HTR-8/SVneo (cell line): ENCODE measurements at regions not wholly inside any gene's neighbourhood (a gene's known extent, or its start where the extent isn't known, plus 50 kb on each side); places are given as distances from the start of the nearest gene placed in this dataset.
A peak's percentile ranks its signal among the peaks of the same experiment; 100 is the strongest.
"Not testable (repeated sequence)": the region's sequence is repeated elsewhere in the genome, so short reads cannot be mapped to it uniquely, and the experiment has no call there.

Experiments used
- DNase-seq: peaks from one replicate; pipeline ENCODE4 v3.0.0; 2011; ENCODE audit warnings: low spot score, mixed read lengths; ENCODE audit not compliant: insufficient read length
- FAIRE-seq: peaks from 2 replicates; lab custom pipeline; 2011; peaks lifted over from hg19 to GRCh38; lab: Jason Lieb, UNC

DNA sequence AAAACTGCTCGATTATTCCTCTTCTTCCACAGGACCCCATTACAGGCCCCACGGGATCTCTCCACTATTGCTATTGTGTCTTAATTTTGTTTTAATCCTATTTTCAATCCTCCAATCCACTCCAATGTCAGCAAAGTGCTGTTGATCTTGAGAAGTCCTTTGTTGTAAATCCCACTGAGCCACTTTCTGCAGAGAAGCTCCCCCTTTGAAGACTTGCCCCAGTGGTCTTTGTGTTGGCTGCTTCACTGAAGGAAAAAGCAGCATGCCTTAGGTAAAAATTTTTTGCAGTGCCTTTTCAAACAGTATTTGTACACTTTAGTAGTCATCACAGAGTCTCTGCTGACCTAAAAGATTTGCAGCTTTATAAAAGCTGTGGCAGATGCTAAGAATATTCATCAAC, 252.0 kb upstream of the SLC7A11 start:
- no peak for DNase-seq
- FAIRE-seq, result no peak

DNA sequence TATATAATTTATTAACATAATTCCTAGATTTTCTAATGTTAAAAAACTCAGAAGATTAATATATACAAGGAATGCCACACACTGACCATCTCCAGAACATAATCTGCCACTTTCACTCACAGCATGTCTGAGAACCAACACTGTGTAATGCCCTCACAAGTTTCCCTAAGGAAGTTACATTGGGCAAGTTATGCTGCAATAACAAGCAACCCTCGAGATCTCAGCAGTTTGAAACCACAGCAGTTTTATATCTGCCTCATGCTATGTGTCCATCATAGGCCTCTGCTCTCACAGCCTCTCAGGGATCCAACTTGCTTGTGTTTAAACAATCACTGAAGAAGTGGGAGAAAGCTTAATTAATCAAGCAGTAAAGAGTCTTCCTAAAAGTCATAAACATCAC, 250.0 kb upstream of the SLC7A11 start:
- DNase-seq (no peak), FAIRE-seq (no peak)

DNA sequence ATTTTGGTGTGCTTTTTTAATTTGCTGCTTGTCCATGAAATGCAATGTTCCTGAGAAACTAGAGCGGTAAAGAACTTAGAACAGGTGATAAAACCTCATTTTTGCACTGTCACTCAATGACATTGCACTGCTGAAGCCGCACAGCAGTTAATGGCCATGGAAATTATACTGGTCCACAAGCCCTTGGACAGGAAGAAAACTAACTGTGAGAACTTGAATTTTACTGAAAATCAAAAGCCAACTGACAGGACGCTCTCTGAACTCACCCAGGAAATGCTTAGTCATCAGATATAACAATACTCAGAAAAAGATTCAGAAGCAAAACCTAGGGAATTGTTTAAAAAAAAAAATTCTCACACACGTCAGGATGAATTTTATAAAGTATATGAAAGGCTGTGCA, 246.4 kb upstream of the SLC7A11 start:
- FAIRE-seq (no peak), DNase-seq (no peak)

DNA sequence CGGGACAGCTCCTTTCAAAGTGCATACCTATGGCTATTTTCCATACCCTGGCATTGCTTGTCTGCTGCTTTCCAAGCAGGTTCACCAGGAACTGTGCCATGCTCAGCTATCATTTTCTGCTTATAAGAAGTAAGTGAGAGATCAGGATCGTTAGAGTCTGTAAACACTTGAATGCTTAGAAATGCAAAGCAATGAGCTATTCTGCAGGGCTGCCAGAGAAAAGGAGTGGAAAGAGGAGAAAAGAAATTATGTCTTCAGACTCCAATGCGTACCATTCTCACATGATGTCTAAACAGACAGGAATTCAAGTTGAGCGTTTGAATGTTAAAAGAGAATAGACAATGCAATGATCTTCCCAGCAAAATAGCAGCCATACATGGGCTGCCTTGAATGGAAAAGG, 245.5 kb upstream of the SLC7A11 start:
- DNase-seq (no peak), FAIRE-seq (no peak)

DNA sequence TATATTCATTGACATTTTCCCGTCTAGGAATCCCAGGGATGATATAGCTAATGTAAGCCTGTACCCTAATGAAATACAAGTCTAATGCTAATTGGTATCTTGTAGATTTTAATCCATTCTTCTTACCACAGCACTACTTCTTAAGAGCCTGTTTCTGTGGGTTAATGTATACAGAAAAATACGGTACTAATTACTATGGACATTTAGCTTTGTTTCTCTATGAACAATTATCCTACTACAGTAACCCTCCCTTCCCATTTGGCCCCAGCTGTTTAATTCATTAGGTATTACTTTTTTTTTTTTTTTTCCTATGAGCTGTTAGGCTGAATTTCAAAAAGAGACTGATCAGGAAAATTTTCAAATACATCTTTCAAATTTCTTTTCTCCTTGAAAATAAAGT, 245.1 kb upstream of the SLC7A11 start:
- DNase-seq (no peak), FAIRE-seq (no peak)

DNA sequence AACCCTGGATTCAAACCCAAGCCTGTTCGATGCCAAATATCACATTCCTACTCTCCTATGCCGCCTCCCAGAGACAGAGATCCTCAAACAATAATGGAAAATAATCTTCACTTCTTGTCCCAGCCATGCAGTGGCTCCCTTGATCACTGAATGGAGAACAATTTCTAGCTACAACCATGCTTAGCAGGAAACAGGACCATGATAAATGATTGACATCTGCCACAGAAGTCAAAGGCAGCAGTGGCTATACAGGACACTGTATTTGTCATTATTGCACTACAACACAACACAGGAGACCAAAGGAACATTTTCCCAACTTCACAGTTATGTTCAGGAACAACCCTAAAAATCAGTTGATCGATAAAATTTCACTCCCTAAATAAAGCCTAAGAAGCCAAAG, 243.3 kb upstream of the SLC7A11 start:
- FAIRE-seq (no peak), DNase-seq (no peak)

DNA sequence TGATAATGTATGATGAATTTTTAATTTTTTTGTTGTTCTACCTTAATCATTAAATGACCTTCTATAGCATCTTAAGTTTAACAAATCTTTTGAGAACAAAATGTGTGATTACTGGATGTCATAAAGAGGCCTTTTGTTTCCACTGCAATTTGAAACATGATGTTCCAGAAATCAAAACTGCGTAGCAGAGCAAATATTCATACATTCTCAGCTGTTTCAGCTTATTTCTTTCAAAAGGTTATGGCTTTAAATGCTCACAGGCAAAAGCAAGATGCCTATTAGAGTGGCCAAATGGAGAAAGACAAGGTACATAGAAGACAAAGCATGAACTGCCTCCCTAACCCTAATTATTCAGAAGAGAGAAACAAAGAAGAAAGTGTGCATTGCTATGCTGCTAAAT, 233.0 kb upstream of the SLC7A11 start:
- FAIRE-seq (no peak), DNase-seq (no peak)

DNA sequence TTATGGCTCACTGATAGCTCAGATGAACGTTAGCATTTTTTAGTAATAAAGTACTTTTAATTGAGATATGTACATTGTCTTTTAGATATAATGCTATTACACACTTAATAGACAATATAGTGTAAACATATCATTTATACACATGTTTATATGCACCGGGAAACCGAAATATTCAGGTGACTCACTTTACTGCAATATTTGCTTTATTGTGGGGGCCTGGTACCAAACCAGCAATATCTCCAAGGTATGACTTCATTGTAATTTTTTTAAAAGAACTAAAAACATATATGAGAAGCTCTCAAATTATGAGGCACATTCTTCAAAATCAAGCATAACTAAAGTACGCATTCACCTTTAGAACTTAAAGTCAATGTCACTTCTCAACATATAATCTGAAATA, 231.2 kb upstream of the SLC7A11 start:
- FAIRE-seq, result no peak
- no peak for DNase-seq

DNA sequence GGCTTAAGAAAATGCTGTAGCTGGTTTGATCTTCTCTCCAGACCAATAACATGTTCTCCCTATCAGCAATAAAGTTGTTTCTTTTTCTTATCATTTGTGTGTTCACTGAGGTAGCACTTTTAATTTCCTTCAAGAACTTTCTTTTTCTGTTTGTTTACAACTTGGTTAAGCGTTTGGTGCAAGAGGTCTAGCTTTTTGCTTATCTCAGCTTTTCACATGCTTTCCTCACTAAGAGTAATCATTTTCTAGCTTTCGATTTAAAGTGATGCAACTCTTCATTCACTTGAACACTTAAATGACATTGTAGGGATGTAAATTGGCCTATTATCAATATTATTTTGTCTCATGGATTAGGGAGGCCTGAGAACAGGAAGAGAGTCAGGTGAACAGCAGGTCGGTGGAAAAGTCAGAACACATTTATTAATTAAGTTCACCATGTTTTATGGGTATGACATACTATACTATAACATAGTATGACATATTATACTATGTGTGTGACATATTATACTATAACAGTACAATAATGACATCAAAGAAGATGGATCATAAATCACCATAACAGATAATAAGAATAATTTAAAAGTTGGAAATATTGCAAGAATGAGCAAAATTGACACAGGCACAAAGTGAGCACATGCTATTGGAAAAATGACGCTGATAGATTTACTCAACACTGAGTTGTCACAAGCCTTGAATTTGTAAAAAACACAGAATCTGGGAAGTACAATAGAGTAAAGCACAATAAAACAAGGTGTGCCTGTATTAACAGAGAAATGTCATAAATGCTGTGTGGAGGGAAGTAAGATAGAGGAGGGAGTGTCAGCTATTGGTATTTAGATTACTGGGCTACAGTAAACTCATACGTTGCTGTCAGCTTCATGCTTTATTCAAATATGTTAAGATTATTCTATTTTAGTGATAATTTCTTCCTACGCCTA, 218.6 kb upstream of the SLC7A11 start:
- FAIRE-seq, result no peak
- DNase-seq, result no peak

DNA sequence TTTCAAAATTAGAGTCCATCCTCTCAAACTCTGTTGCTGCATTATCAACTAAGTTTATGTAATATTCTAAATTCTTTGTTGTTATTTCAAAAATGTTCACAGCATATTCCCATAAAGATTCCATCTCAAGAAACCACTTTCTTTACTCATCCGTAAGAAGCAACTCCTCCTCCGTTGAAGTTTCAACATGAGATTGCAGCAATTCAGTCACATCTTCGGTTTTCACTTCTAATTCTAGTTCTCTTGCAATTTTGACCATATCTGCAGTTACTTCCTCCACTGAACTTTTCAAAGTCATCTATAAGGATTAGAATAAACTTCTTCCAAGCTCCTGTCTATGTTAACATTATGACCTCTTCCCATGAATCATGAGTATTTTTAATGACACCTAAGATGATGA, 216.6 kb upstream of the SLC7A11 start:
- FAIRE-seq, result no peak

DNA sequence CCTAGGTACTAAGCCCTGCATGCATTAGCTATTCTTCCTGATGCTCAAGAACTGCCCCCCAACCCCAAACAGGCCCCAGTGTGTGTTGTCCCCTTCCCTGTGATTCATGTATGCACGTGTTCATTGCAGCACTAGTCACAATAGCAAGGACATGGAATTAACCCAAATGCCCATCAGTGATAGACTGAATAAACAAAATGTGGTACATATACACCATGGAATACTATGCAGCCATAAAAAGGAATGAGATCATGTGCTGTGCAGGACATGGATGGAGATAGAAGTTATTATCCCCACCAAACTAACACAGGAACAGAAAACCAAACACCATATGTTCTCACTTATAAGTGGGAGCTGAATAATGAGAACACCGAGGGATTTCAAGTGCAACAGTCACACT, 214.2 kb upstream of the SLC7A11 start:
- DNase-seq, FAIRE-seq: not testable (repeated sequence)

More for the DNA sequence above, 216.6 kb upstream of the SLC7A11 start:
- no peak for DNase-seq

DNA sequence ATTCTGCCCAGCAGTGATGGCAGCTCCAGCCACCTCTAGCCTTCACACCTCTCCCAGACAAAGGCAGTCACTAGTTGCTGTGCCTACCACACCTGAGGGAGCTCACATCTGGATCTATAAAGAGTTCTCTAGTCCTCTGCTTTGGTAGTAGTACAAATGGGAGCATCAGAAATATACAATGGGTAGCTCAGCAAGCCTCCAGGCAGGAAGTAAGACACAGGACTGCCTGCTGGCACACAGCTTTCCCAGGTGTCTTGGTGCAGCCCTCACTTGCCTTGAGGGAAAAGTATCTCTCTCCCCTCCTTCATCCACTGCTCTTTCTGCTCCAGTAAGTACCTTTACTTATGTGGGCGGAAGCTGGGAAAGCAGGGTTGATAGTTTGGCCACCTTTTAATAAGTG, 212.9 kb upstream of the SLC7A11 start:
- DNase-seq, result no peak
- FAIRE-seq, result no peak

DNA sequence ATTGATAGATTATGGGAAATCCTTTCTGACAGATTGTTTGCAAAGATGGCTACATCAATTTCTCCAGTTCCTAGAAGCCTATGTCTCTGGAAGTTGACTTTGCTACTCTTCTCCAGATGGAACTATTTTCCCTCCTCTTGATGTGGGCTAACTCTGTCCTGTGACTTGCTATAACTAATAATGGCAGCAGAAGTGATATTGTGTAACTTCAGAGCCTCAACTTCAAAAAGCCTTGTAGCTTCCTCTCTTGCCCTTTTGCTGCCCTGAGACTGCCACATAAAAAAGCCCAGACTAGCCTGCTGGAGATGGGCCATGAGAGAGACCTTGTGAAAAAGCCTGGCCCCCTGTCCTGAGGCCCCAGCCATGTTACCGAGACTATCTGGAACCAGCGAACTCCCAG, 210.7 kb upstream of the SLC7A11 start:
- DNase-seq (no peak), FAIRE-seq (no peak)

DNA sequence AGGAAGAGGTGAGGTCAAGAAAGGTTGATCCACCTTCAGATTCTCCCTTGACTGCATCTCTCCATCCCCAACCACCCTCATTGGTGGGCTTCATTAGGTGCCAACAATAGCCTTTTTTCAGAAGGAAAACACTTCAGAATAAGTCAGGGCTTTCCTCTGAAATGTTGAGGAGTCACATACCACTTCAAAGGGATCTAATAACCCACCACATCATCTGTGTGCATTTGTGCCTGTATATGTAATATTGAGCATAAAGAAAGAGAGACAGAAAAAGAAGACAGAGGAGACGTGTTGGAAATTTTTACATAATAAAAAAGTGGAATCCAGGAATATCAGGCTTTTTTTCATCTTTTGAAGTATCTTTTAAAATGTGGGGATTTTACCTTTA, 209.1 kb upstream of the SLC7A11 start:
- FAIRE-seq, result no peak
- no peak for DNase-seq

DNA sequence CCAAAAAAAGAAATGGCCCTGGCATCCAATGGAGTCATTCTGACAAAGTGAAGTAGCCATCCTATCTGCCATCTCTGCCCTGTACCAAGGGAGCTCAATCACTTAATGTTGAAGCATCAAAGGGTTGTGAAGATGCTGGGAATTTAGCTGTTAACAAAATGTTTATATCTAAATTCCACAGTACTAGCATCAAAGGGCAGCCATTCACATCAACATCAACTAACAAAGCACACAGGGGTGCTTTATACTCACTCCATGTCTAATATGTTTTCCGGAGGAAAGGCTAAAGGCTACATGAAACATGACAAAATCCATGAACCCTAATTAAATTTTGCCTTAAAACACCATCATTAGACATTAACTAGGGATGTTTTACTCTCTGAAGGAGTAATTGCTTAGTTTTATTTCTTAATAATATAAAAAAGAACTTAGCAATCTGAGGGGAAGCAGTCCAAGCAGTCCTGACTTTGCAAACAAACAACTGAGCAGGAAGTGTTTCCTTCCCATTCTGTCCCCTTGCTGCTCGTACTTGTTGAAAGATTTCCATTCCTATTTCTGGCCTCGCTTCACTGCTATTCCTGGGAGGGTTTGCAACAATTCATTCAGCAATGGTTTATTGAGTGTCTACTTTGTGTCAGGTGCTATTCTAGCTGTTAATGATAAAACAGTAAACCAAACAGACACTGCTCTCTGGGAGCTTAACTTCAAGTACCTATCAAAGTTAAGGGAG, 208.6 kb upstream of the SLC7A11 start:
- FAIRE-seq (no peak), DNase-seq (no peak)

DNA sequence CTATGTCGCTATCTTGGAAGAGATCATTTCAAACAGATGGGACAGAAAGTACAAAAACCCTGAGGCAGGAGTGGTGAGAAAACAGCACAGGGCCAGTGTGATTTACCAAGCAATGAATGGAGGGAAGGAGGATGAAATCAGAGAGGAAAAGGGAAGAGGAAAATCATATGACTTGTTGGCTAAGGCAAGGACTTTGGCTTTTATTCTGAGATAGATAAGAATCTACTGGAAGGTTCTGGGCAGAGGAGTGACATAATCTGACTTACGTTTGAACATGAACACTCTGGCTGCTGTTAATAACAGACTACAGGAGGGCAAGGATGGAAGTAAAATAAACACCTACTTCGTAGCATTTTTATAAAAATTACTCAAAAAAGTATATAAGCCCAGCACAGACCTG, 207.8 kb upstream of the SLC7A11 start:
- DNase-seq, result no peak
- no peak for FAIRE-seq

DNA sequence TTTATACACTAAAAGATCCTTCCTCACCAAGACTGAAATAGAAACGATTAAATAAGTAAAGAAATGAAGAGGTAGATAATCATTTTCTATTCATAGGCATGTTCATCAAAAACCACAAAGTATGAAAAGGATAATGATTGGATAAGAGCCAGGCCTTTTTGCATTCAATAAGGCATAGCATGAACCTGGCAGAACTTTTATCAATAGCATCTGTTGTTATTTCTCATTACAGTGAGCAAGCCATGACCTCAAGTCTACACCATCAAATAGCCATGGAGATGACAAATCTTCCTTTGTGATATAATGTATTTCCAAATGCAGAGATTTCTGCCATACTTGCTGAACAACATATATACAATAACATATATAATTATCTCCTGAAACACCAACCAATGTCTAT, 206.0 kb upstream of the SLC7A11 start:
- FAIRE-seq (no peak), DNase-seq (no peak)

DNA sequence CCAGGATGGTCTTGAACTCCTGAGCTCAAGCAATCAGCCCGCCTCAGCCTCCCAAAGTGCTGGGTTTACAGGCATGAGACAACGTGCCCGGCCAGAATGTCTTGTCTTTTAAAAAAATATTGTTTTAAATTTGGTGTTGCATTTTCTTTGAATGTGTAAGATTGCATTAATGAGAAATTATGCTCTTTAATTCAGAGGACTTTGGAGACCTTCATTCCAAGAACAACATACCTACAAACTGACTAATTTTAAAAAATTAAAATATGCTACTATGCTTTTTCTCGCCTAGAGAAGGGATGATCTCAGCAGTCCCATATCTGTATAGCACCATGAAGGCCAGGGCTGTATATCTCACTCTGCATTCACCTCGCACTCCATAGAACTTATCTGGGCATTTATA, 204.3 kb upstream of the SLC7A11 start:
- FAIRE-seq (no peak), DNase-seq (no peak)

DNA sequence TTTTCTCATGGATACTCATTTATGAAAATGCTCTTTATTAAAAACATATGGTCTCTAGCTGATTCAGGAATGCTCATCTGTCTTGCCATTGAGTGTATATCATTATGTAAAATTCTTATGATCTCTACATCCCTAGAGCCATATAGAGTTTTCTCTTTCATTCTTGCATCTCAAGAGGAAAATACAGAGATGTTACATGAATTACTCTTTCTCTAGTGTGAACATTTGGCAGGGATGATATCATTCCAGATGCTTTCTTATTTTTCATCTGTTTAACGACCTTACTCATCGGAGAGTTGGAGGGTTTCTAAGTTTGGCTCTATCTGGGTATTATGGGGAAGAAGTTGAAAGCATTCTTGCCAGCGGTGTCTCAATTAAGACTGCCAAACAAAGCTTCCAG, 202.9 kb upstream of the SLC7A11 start:
- FAIRE-seq, result no peak
- DNase-seq, result no peak

DNA sequence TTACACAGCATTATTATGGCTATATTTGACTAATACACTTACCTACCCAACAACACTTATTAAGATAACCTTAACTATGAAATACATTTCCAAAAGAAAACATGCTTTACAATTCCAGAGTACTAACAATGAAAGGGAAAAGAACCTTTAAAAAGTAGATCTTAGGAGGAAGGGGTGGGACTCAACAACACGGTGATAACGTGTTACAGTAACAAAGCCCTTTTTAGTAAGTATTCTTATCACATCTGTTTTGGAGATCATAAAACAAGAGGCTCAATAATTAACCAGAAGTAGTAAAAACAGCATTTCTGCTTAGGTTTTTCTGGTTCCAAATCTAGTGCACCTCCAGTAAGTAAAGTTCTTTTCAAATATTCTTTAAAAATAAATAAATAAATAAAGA, 202.1 kb upstream of the SLC7A11 start:
- FAIRE-seq, result no peak
- no peak for DNase-seq

DNA sequence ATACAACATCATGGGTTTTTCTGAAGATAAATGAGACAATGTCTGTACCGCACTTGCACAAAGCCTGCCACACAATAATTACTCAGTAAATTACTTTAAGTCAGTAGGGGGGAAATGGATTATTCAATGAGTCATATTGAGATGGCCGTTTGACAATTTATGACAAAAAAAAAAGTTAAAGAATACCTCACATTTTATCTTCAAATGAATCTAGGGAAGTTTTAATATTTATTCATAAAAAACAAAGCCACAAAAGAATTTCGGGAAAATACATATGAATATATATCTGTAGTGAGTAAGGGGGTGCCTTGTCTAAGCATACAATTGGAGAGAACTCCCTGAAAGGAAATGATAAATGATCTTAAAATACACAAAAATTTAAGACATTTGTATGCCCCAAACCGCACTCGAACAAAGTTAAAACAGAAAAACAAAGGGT, 197.0 kb upstream of the SLC7A11 start:
- FAIRE-seq (no peak), DNase-seq (peak; percentile 8)

DNA sequence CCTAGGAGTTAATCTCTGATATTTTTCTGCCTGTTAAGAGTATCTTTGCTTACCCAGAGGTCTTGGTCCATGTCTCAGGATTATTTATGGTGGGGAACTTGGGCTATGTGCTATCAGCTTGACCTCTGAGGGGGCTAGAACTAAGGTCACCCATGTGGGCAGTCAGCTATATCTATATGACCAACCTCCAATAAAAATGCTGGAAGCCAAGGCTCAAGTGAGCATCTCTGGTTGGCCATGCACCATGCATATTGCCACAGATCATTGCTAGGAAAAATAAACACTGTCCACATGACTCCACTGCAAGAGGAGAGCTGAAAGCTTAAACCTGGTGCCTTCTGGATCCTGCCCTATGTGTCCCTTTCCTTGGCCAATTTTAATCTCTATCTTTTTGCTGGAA, 196.5 kb upstream of the SLC7A11 start:
- FAIRE-seq (no peak), DNase-seq (no peak)
